GM19455 (cell line): ENCODE measurements at regions not wholly inside any gene's neighbourhood (a gene's known extent, or its start where the extent isn't known, plus 50 kb on each side); places are given as distances from the start of the nearest gene placed in this dataset.
"Not testable (repeated sequence)": the region's sequence is repeated elsewhere in the genome, so short reads cannot be mapped to it uniquely, and the experiment has no call there.

Source experiments
- ATAC-seq: cut with Tn5 transposase; IDR thresholded peaks from one replicate; pipeline ENCODE4 v1.9.1; 2021; ENCODE audit not compliant: unreplicated experiment

DNA sequence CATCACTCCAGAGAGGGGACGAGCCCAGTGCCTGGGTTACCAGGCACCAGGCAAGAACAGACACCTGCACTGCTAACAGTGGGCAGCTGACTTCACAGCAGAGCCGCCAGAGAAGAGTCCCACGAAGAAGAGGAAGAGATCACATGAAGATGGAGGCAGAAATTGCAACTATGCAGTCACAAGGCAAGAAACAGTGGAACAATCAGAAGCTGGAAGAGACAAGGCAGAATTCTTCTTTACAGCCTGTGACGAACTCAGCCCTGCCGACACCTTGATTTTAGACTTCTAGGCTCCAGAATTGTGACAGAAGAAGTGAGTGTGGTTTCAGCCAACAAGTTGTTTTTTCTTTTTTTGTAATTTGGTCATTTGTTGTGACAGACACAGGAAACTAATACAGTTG lies 59.2 kb downstream of the IL12A start:
- ATAC-seq = no peak

DNA sequence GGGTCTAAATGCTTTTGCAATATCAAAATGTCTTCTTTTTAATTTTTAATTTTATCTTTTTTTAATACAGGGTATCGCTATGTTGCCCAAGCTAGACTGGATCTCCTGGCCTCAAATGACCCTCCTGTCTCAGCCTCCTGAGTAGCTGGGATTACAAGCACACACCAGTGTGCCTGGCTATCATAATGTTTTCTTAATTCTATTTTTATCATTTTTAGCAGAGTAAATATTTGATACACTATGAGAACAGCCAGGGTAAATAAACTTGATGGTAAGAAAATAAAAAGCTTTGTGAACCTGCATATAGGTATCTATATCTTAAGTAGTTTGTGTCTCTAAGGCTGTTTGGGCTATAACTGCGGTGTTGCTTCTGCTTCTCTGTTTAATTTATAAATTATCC lies 60.4 kb downstream of the IL12A start:
- ATAC-seq = no peak

DNA sequence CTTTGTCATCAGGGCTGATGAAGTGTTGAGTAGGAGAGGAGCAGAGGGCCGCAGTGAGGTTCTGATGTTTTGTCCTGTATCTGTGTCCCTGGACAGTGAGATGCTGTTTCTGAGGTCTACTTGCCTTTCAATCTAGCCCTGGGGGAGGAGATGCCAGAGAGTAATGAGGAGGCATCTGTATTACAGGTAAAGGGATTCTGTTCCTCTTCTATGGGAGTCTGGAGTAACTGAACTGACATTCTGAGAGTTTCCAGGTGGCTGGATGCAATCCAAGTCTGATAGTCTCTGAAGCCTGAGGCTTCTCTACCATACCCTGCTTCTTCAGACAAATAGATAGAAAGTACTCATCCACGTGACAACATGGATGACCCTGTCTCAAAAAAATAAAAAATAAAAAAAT lies 60.9 kb downstream of the IL12A start:
- ATAC-seq = no peak

DNA sequence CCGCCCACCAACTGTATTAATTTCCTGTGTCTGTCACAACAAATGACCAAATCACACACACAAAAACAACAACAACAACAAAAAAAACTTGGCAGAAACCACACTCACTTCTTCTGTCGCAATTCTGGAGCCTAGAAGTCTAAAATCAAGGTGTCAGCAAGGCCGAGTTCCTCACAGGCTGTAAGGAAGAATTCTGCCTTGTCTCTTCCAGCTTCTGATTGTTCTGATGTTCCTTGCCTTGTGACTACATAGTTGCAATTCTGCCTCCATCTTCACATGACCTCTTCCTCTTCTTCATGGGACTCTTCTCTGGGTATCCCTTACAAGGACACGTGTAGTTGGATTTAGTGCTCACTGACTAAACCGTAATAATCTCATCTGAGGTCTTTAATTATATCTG lies 61.4 kb downstream of the IL12A start:
- no peak for ATAC-seq

DNA sequence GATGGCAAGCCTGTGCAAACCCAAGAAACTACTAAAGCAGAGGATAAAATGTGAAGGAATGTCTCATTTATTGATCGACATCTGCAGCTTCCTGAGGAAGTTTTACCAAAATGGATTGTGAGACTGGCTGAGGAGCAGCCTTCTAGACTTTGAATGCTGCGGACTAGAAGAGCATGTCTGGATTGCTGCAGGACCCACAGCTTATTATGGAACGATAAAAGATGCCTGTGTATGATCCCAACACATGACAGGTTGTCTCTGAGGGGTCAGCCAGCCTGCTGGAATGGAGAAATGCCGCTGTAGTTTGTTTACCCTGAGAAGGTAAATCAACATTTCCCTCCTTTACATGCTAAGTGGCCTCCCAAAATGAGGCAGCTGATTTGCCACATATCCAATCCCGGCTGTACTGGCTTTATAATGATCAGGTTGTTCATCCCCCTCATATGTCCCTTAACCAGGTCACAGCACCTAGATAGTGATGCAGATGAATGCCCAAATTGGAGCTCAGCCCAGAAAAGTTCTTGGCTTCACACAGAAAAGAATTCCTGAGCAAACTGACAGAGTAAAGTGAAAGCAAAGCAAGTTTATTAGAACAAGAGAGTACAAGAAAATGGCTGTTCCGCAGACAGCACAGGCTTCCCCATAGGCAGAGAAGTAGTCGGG lies 63.9 kb downstream of the IL12A start:
- no peak for ATAC-seq

DNA sequence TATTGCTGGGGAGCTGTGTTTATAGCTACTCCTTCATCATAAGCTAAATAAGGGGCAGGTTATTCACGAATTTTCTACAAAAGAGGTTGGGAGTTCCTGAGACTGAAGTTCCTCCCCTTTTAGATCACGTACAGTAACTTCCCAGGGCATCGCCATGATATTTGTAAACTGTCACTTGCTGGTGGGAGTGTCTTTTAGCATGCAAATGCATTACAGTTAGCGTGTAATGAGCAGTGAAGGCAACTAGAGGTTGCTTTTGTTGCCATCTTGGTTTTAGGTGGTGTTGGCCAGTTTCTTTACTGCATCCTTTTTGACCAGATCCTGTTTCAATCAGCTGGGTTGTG lies 64.4 kb downstream of the IL12A start:
- ATAC-seq = no peak

DNA sequence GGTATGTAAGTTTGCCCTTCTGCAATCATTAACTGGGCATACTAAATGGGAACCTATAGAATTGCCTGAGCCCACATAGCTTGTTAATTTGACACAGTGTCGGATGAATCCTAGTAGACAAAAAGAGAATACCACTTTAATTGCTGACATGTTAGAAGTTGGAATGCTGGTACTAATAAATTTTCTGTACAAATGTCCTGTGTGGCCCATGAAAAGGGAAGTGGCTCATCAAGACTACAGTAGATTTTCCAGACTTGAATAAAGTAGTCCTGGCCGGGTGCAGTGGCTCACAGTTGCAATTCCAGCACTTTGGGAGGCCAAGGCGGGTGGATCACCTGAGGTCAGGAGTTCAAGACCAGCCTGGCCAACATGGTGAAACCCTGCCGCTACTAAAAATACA lies 66.2 kb downstream of the IL12A start:
- not testable (repeated sequence) for ATAC-seq

DNA sequence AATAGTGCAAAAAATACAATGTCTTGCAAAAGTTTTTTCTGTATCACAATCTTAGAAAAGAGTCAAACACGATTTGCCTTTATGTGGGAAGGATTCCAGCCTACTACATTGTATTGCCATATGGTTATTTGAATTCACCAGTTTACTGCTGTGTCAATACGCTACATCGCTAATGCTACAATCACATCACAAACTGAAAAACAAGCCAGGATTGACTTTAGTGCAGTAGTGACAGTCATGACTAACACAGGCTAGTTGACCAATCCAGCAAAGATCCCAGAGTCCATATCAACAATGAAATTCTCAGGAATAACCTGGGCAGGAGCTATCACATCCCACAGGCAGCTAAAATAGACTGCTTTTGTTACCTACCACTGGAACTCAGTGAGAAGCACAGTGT lies 67.0 kb downstream of the IL12A start:
- no peak for ATAC-seq

DNA sequence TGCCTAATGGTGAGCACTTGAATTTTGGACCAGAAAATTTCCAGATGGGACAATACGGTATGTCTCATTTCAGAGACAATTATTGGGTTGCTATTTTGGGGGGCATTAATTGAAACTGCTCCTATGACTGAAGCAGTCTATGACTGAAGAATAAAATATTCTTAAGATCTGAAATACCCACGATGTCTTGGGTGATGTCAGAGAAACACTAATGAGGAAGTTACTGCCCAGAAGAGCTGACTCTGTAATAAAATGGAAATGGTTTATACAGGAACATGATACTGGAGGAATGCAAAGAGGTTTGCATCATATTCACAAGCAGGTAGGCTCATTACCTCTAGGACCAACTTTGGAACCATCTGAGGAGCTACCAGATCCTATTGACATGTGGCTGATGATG lies 68.7 kb downstream of the IL12A start:
- no peak for ATAC-seq

DNA sequence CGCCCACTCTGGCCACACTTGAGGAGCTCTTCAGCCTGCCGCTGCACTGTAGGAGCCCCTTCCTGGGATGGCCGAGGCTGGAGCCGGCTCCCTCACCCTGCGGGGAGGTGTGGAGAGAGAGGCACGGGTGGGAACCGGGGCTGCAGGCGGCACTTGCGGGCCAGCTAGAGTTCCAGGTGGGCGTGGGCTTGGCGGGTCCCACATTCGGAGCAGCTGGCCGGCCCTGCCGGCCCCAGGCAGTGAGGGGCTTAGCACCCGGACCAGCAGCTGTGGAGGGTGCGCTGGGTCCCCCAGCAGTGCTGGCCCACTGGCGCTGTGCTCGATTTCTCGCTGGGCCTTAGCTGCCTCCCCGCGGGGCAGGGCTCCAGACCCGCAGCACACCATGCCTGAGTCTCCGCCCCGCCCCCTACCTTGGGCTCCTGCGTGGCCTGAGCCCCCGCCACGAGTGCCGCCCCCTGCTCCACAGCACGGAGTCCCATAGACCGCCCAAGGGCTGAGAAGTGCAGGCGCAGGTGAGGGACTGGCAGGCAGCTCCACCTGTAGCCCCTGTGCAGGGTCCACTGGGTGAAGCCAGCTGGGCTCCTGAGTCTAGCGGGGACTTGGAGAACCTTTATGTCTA lies 71.9 kb downstream of the IL12A start:
- no peak for ATAC-seq

DNA sequence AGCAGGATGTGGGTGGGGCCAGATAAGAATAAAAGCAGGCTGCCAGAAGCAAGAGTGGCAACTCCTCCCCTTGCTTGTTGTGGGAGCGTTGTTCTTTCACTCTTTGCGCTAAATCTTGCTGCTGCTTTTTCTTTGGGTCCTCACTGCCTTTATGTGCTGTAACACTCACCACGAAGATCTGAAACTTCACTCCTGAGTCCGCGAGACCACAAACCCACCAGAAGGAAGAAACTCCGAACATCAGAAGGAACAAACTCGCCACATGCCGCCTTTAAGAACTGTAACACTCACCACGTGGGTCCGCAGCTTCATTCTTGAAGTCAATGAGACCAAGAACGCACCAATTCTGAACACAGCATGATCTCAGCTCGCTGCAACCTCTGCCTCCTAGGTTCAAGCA lies 72.9 kb downstream of the IL12A start:
- no peak for ATAC-seq

DNA sequence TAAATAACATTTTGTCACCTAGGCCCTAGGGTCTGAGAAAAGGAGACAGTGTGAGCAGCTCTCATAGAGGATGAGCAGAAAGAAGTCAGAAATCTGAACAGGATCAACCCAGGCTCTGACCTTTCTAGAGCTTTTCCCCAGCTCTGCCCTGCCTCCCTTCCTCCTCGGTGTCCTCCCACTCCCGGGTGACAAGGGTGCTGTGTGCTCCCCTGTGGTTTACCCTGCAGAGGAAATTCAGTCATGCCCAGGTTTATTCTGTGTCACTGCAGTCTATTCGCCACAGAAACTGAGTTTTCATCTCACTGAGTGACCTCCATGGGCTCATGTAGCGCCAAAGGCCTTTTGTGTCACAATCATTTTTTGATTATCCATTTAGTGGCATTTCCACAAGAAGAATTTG lies 76.6 kb downstream of the IL12A start:
- ATAC-seq = no peak

DNA sequence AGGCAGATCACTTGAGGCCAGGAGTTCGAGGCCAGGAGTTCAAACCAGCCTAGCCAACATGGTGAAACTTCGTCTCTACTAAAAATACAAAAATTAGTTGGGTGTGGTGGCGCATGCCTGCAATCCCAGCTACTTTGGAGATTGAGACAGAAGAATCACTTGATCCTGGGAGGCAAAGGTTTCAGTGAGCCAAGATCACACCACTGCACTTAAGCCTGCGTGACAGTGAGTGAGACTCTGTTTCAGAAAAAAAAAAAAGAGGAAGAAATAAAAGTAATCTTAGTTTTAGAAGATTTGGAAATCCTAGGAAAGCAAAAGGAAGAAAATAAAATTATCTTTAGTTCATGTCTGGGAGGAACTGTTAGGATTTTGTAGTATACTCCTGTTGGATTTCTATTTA lies 77.2 kb downstream of the IL12A start:
- no peak for ATAC-seq

DNA sequence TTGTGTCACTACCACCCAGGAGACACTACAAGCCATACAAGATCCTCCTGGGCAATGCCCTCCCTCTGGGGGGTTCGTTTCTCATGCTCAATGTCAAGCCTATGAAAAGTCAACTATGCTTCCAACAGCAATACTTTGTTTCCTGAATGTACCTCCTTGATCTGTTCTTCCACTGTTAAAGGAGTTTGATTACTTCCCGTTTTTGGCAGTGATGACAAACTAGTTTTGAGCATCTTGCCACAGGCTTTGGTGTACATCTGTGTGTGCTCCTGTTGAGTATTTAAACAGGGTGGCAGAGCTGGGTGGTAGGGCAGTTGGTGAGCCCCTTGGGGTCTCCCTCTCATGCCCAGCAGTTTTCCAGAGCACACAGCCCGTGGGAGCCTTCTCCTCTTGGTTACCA lies 81.4 kb downstream of the IL12A start:
- no peak for ATAC-seq

DNA sequence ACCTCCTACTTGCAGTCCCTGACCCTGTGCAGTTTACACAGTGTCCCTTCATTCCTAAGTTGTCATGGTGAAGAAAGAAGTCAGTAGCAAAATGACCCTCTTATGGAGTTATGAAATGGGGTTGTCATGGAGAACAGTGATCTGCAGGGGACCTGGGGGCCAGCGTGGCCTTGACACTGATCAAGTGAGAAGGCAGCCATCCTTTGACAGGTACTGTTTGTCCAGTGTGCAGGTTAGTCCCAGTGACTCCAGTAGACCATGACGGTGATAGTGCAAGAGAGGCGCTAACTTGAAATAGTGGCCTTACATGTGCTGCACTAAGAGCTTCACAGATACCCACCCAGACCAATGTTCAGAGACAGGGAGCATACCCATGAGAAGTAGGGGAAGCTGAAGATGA lies 87.9 kb downstream of the IL12A start:
- no peak for ATAC-seq

DNA sequence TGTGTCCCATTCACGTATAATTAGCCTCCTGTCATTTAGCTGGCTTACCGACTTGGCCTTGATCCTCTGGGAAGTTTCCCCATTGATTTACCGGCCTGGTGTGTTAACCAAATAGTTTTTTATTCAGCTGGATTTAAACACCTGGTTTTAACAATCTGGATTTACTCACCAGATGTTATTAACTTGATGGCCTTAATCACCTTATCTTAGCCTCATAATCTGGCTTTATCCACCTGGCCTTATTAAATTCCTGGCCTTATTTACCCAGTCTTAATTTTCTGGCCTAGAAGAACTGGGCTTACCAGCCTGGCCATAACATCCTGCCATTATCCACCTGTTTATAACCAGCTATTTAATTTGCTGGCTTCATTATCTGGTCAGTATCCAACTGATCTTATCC lies 89.9 kb downstream of the IL12A start:
- no peak for ATAC-seq

DNA sequence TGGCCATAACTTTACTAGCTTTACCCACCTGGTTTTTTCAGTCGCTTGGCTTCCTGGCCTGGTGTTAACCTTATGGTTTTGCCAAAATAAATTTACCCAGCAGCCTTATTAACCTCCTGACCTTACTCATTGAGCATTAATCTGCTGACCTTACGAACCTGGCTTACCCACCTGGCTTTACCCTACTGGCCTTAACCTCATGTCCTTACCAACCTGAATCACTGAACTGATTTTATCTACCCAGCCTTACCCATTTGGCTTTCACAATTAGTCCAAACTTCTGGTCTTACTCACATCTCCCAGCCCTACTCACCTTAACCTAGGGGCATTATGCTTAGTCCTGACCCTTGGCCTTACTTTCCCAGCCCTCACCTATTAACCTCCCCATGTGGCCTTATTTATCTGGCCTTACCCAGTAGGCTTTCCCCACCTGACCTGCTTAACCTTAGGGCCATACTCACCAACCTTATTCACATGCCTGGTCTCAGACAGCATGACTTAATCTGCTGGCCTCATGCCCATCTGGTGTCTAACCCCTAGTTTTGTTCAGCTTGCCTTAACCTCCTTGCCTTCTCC lies 93.4 kb downstream of the IL12A start:
- no peak for ATAC-seq

DNA sequence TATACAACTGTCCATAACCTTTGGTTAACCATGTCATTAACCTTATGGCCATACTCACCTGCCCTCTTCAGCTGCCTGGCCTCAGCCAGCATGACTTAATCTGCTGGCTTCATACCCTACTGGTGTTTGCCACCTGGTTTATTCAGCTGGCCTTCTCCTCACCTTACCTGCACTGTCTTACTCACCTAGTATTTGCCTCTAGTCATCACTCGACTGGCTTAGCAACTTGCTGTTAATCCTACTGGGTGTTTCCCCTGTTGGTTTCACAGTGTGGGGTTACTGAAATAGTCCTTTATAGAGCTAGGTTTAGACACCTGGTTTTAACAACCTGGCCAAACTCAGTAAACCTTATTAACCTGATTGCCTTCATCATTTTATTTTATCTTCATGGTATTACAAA lies 96.4 kb downstream of the IL12A start:
- no peak for ATAC-seq

DNA sequence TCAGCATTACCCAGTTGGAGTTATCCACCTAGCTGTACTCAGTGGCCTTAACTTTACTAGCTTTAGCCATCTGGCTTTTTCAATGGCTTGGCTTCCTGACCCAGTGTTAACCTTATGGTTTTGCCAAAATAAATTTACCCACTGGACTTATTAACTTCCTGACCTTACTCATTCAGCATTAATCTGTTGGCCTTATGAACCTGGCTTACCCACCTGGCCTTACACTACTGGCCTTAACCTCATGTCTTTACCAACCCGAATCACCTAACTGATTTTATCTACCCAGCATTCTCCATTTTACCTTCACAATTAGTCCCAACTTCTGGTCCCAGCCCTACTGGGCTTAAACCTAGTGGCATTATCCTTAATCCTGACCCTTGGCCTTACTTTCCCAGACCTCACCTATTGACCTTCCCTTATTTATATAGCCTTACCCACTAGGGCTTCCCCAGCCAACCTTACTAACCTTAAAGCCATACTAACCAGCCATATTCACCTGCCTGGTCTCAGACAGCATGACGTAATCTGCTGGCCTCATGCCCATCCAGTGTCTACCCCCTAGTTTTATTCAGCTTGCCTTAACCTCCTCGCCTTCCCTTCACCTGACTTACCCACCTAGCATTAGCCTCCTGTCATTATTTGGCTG lies 100.0 kb downstream of the IL12A start:
- no peak for ATAC-seq

DNA sequence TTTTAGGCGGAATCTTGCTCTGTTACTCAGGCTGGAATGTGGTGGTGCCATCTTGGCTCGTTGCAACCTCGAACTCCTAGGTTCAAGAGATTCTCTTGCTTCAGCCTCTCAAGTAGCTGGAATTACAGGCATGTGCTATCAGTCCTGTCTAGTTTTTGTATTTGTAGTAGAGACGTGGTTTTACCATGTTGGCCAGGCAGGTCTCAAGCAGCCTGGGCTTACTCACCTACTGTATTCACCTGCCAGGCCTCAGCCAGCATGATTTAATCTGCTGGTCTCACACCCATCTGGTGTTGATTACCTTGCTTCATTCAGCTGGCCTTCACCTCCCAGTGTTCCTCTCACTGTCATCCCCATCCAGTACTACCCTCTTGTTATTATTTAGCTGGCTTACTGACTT lies 102.0 kb downstream of the IL12A start:
- no peak for ATAC-seq

DNA sequence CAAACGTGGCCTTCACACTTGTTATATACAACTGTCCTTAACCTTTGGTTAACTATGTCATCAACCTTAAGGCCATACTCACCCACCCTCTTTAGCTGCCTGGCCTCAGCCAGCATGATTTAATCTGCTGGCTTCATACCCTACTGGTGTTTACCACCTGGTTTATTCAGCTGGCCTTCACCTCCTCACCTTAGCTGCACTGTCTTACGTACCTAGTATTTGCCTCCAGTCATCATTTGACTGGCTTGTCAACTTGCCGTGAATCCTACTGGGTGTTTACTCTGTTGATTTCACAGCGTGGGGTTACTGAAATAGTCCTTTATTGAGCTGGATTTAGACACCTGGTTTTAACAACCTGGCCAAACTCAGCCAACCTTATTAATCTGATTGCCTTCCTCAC lies 102.8 kb downstream of the IL12A start:
- ATAC-seq = no peak

DNA sequence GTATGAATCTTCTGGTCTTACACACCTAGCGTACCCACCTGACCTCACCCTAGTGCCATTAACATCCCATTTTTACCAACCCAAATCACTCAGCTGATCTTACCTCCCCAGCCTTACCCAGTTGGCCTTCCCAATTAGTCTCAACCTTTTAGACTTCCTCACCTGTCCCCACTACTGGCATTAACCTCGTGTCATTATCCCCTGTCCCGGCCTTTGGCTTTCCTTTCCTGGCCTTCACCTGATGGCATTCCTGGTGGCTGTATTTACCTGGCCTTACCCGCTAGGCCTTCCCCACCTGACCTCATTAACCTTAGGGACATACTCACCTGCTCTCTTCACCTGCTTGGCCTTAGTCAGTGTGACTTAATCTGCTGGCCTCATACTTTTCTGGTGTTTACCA lies 104.1 kb downstream of the IL12A start:
- ATAC-seq = no peak

DNA sequence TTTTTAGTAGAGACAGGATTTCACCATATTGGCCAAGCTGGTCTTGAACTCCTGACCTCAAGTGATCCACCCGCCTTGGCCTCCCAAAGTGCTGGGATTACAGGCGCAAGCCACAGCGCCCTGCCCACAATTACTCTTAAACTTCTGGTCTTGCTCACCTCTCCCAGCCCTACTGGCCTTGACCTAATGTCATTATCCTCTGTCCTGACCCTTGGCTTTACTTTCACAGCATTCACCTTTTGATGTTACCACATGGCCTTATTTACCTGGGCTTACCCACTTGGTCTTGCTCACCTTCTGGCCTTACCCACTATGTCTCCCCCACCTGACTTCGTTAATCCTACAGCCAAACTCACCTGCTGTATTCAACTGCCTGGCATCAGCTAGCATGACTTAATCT lies 105.9 kb downstream of the IL12A start:
- ATAC-seq = no peak
